Esophagus muscularis mucosa (tissue), 3 donors: ENCODE measurements at regions not wholly inside any gene's neighbourhood (a gene's known extent, or its start where the extent isn't known, plus 50 kb on each side); places are given as distances from the start of the nearest gene placed in this dataset.

Experiments
- CTCF ChIP-seq, 3 experiments: fragments of 200-600 bp in 2 of 3; fragments of 450-650 bp in 1 of 3; sonication (generic) in 2 of 3; IDR thresholded peaks; one replicate each; pipeline ENCODE4 v1.5.1; 2017 to 2019; ENCODE audit warnings: antibody characterized with exemption in 3 of 3, mild to moderate bottlenecking in 2 of 3, moderate library complexity in 1 of 3
- POLR2AphosphoS5 ChIP-seq, 2 donors: sonication (generic); formaldehyde crosslinking; IDR thresholded peaks; one replicate each; pipeline ENCODE4 v1.6.1; 2017; ENCODE audit warnings: antibody characterized with exemption in 2 of 2

GRCh38 chr6:105875974-105876640, 210.0 kb upstream of the PRDM1 start:
- TF ChIP-seq POLR2AphosphoS5 (IDR thresholded peaks at IDR 0.05) (no peak), CTCF (IDR thresholded peaks at IDR 0.05) (no peak)
